ENCODE measurements at regions not wholly inside any gene's neighbourhood (a gene's known extent, or its start where the extent isn't known, plus 50 kb on each side); places are given as distances from the start of the nearest gene placed in this dataset.

GRCh38 chr4:120517966-120518365 lies 404.6 kb downstream of the PRDM5 start:
- no peaks in the 10 kb centered on the region for H3F3A ChIP-seq (ENCODE audit: low read depth)
- no peak overlapping the region for H3K4me2 ChIP-seq (ENCODE audit: low read depth, low read length, poor library complexity, severe bottlenecking)
- no peak overlapping the region for H3K4me3 ChIP-seq (ENCODE audit: low read length, poor library complexity, severe bottlenecking)
- H3K79me2 ChIP-seq (ENCODE audit: insufficient read depth, low read length): no peaks in the 10 kb centered on the region
- H3K36me3 ChIP-seq (ENCODE audit: insufficient read depth, low read length): no peaks in the 10 kb centered on the region
- H4K20me1 ChIP-seq (ENCODE audit: insufficient read depth, low read length, poor library complexity, severe bottlenecking): no peaks in the 10 kb centered on the region
- H3K9me3 ChIP-seq (ENCODE audit: insufficient read depth, low read depth, low read length): no peaks in the 10 kb centered on the region
- H3K9me2 ChIP-seq (replicated peaks; ENCODE audit: low read depth, low read length): no peaks in the 10 kb centered on the region
- no peaks in the 10 kb centered on the region for H3K27me3 ChIP-seq (ENCODE audit: insufficient read depth, low read length, poor library complexity, severe bottlenecking)
- no peak overlapping the region for H2AFZ ChIP-seq (ENCODE audit: low read length)
- TF ChIP-seq CTCF (conservative IDR thresholded peaks at IDR 0.05; ENCODE audit: low read length) (no peak), EZH2phosphoT487 (IDR thresholded peaks at IDR 0.05; ENCODE audit: borderline replicate concordance) (no peak)
- no peak overlapping the region for H3K9ac ChIP-seq (ENCODE audit: low read depth, low read length, poor library complexity, severe bottlenecking)
- H3K4me1 ChIP-seq (ENCODE audit: insufficient read depth, low read length, poor library complexity, severe bottlenecking): no peaks in the 10 kb centered on the region

GRCh38 chr4:120509719-120510118 lies 412.8 kb downstream of the PRDM5 start:
- H3K4me1 ChIP-seq (ENCODE audit: insufficient read depth, low read length, poor library complexity, severe bottlenecking): no peaks in the 10 kb centered on the region
- H3F3A ChIP-seq (ENCODE audit: low read depth): no peaks in the 10 kb centered on the region
- H3K4me3 ChIP-seq (ENCODE audit: low read length, poor library complexity, severe bottlenecking): no peak overlapping the region
- H4K20me1 ChIP-seq (ENCODE audit: insufficient read depth, low read length, poor library complexity, severe bottlenecking): no peaks in the 10 kb centered on the region
- no peak overlapping the region for H3K9ac ChIP-seq (ENCODE audit: low read depth, low read length, poor library complexity, severe bottlenecking)
- no peaks in the 10 kb centered on the region for H3K9me2 ChIP-seq (replicated peaks; ENCODE audit: low read depth, low read length)
- no peak overlapping the region for H2AFZ ChIP-seq (ENCODE audit: low read length)
- TF ChIP-seq EZH2phosphoT487 (IDR thresholded peaks at IDR 0.05; ENCODE audit: borderline replicate concordance) (no peak), CTCF (conservative IDR thresholded peaks at IDR 0.05; ENCODE audit: low read length) (no peak)
- H3K4me2 ChIP-seq (ENCODE audit: low read depth, low read length, poor library complexity, severe bottlenecking): no peak overlapping the region
- H3K9me3 ChIP-seq (ENCODE audit: insufficient read depth, low read depth, low read length): no peaks in the 10 kb centered on the region
- H3K36me3 ChIP-seq (ENCODE audit: insufficient read depth, low read length): no peaks in the 10 kb centered on the region
- H3K27me3 ChIP-seq (ENCODE audit: insufficient read depth, low read length, poor library complexity, severe bottlenecking): no peaks in the 10 kb centered on the region
- H3K79me2 ChIP-seq (ENCODE audit: insufficient read depth, low read length): no peaks in the 10 kb centered on the region

DNA sequence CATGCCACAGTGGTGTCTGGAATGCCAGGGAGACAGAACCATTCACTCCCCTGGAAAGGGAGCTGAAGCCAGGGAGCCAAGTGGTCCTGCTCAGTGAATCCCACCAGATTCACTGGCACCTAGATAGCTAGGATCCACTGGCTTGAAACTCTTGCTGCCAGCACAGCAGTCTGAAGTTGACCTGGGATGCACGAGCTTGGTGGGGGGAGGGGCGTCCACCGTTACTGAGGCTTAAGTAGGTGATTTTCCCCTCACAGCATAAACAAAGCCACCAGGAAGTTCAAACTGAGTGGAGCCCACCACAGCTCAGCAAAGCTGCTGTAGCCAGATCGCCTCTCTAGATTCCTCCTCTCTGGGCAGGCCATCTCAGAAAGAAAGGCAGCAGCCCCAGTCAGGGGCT lies 413.3 kb downstream of the PRDM5 start:
- Histone ChIP-seq H3K79me2 (ENCODE audit: insufficient read depth, low read length) (no peaks in the 10 kb centered on the region), H3K4me2 (ENCODE audit: low read depth, low read length, poor library complexity, severe bottlenecking) (no peak overlapping the region), H3K4me3 (ENCODE audit: low read length, poor library complexity, severe bottlenecking) (no peak overlapping the region), H3K27me3 (ENCODE audit: insufficient read depth, low read length, poor library complexity, severe bottlenecking) (no peaks in the 10 kb centered on the region), H3K9me2 (replicated peaks; ENCODE audit: low read depth, low read length) (no peaks in the 10 kb centered on the region), H3K36me3 (ENCODE audit: insufficient read depth, low read length) (no peaks in the 10 kb centered on the region), H3F3A (ENCODE audit: low read depth) (no peaks in the 10 kb centered on the region), H3K4me1 (ENCODE audit: insufficient read depth, low read length, poor library complexity, severe bottlenecking) (no peaks in the 10 kb centered on the region), H3K9ac (ENCODE audit: low read depth, low read length, poor library complexity, severe bottlenecking) (no peak overlapping the region), H4K20me1 (ENCODE audit: insufficient read depth, low read length, poor library complexity, severe bottlenecking) (no peaks in the 10 kb centered on the region), H3K9me3 (ENCODE audit: insufficient read depth, low read depth, low read length) (no peaks in the 10 kb centered on the region), H2AFZ (ENCODE audit: low read length) (no peak overlapping the region)
- TF ChIP-seq EZH2phosphoT487 (IDR thresholded peaks at IDR 0.05; ENCODE audit: borderline replicate concordance) (no peak), CTCF (conservative IDR thresholded peaks at IDR 0.05; ENCODE audit: low read length) (no peak)

Data from Loucy (cell line).